GM12874 (cell line): ENCODE measurements at regions not wholly inside any gene's neighbourhood (a gene's known extent, or its start where the extent isn't known, plus 50 kb on each side); places are given as distances from the start of the nearest gene placed in this dataset.

Experiments
- TF ChIP-seq, protein P1 (sequence below): IDR thresholded peaks from 2 replicates; pipeline ENCODE4 v1.5.1; 2011; ENCODE audit warnings: low read depth, mild to moderate bottlenecking, control low read depth, low read length, moderate library complexity; ENCODE audit not compliant: insufficient read depth

DNA sequence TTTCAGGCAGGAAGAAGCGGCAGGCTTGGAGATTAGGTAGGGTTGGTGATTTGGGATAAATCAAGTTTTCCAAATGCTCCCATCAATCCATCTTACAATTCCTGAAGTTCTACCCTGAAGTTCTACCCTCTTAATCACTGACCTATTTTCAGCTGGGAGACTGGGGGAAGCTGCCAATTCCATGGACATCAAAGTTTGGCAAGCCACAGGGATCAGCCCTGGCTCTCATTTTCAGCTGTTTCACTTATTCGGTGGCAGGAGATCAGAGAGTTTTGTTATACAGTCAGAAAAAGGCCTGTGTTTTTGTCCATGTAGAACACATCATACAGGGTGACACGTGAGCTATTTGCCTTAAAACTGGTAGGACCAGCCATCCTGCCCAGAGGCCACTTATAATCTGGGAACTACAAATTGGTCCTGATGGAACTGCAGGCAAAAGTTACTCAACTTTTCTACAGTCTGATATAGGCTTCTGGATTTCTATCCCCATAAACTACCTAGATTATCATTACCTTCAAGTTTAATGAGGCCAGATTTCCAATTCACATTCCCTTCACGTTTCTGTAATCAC lies 112.9 kb upstream of the ZNF746 start:
- TF ChIP-seq, protein P1, sequence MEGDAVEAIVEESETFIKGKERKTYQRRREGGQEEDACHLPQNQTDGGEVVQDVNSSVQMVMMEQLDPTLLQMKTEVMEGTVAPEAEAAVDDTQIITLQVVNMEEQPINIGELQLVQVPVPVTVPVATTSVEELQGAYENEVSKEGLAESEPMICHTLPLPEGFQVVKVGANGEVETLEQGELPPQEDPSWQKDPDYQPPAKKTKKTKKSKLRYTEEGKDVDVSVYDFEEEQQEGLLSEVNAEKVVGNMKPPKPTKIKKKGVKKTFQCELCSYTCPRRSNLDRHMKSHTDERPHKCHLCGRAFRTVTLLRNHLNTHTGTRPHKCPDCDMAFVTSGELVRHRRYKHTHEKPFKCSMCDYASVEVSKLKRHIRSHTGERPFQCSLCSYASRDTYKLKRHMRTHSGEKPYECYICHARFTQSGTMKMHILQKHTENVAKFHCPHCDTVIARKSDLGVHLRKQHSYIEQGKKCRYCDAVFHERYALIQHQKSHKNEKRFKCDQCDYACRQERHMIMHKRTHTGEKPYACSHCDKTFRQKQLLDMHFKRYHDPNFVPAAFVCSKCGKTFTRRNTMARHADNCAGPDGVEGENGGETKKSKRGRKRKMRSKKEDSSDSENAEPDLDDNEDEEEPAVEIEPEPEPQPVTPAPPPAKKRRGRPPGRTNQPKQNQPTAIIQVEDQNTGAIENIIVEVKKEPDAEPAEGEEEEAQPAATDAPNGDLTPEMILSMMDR = no peak

GRCh38 chr7:149608168-149608567 lies 110.6 kb upstream of the ZNF746 start:
- TF ChIP-seq, protein P1 = no peak

GRCh38 chr7:149607683-149608082 lies 110.1 kb upstream of the ZNF746 start:
- TF ChIP-seq, protein P1 = no peak

GRCh38 chr7:149606826-149607225 lies 109.2 kb upstream of the ZNF746 start:
- TF ChIP-seq, protein P1 = no peak

- TF ChIP-seq, protein P1 = no peak
These were observed 108.1 kb upstream of the ZNF746 start for GRCh38 chr7:149605696-149606095.

- TF ChIP-seq, protein P1 = no peak
These were observed 106.9 kb upstream of the ZNF746 start for GRCh38 chr7:149604521-149604920.

GRCh38 chr7:149599636-149600206 lies 102.1 kb upstream of the ZNF746 start:
- TF ChIP-seq, protein P1 = no peak
